Nephron progenitor cell (in vitro differentiated cells): ENCODE measurements at regions not wholly inside any gene's neighbourhood (a gene's known extent, or its start where the extent isn't known, plus 50 kb on each side); places are given as distances from the start of the nearest gene placed in this dataset.

Source experiments
- DNase-seq: peaks from one replicate; pipeline ENCODE4 v3.0.0; 2021
- H3K27ac Mint-ChIP-seq: 2 replicates; pipeline ENCODE4 v1.8.0; 2021; ENCODE audit warnings: mild to moderate bottlenecking, moderate library complexity, mixed read lengths
- H3K27me3 Mint-ChIP-seq: 2 replicates; pipeline ENCODE4 v1.8.0; 2021; ENCODE audit warnings: mild to moderate bottlenecking, low read depth, mixed read lengths; ENCODE audit not compliant: poor library complexity
- H3K36me3 Mint-ChIP-seq: 2 replicates; pipeline ENCODE4 v1.8.0; 2021; ENCODE audit warnings: low read depth, mixed read lengths
- H3K4me1 Mint-ChIP-seq: 2 replicates; pipeline ENCODE4 v1.8.0; 2021; ENCODE audit warnings: mixed read lengths
- H3K4me3 Mint-ChIP-seq: 2 replicates; pipeline ENCODE4 v1.8.0; 2021; ENCODE audit warnings: mild to moderate bottlenecking, moderate library complexity, mixed read lengths
- H3K9me3 Mint-ChIP-seq: 2 replicates; pipeline ENCODE4 v1.8.0; 2021; ENCODE audit warnings: mild to moderate bottlenecking, moderate library complexity, mixed read lengths
- TF ChIP-seq, protein P1 (sequence below): fragments of 200-600 bp; sonication (generic); IDR thresholded peaks from 2 replicates; pipeline ENCODE4 v1.5.0; 2021; ENCODE audit warnings: antibody characterized with exemption

DNA sequence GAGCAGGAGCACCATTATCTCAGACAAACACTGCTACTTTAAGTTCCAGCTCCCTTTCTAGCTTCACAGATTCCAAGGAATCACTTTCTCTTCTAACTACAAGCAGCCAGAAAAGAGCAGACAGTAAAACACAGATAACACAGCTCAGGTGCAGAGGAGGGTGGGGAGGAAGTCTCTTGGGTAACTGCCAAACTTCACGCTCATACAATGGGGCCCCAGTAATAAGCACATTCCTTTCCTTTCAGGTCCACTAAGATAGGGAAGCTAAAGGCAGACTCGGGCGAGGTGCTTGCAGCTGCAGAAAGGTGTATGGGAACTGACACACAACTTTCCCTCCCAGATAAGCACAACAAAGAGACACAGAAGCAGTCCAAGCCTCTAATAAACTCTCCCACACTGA, 69.2 kb upstream of the OR9G4 start:
- Mint-ChIP-seq H3K4me3 (no peak overlapping the region), H3K27me3 (no peaks in the 10 kb centered on the region), H3K27ac (no peak overlapping the region), H3K36me3 (no peaks in the 10 kb centered on the region), H3K4me1 (no peaks in the 10 kb centered on the region), H3K9me3 (no peaks in the 10 kb centered on the region)
- no peak for DNase-seq
- TF ChIP-seq, protein P1, sequence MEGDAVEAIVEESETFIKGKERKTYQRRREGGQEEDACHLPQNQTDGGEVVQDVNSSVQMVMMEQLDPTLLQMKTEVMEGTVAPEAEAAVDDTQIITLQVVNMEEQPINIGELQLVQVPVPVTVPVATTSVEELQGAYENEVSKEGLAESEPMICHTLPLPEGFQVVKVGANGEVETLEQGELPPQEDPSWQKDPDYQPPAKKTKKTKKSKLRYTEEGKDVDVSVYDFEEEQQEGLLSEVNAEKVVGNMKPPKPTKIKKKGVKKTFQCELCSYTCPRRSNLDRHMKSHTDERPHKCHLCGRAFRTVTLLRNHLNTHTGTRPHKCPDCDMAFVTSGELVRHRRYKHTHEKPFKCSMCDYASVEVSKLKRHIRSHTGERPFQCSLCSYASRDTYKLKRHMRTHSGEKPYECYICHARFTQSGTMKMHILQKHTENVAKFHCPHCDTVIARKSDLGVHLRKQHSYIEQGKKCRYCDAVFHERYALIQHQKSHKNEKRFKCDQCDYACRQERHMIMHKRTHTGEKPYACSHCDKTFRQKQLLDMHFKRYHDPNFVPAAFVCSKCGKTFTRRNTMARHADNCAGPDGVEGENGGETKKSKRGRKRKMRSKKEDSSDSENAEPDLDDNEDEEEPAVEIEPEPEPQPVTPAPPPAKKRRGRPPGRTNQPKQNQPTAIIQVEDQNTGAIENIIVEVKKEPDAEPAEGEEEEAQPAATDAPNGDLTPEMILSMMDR: no peak

DNA sequence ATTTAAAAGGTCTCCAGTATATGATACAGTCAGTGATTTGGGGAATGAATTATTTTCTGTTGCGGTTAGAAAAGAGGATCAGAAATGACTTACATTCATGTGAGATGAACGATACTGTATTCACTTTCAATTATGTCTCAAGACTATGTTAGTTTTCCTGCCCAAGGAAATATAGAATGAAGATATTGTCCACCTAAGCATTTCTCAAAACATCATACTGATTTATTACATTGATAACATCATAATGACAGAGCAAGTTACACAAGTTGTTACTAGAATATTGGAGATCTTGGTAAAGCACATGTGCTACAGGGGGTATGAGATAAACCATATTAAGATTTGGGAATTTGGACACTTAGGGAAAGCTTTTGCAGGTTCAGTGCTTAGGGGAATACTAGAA, 67.8 kb upstream of the OR9G4 start:
- no peaks in the 10 kb centered on the region for H3K4me1 Mint-ChIP-seq
- no peak overlapping the region for H3K4me3 Mint-ChIP-seq
- no peaks in the 10 kb centered on the region for H3K9me3 Mint-ChIP-seq
- DNase-seq: no peak
- no peak overlapping the region for H3K27ac Mint-ChIP-seq
- TF ChIP-seq, protein P1: no peak
- no peaks in the 10 kb centered on the region for H3K27me3 Mint-ChIP-seq
- H3K36me3 Mint-ChIP-seq: no peaks in the 10 kb centered on the region

DNA sequence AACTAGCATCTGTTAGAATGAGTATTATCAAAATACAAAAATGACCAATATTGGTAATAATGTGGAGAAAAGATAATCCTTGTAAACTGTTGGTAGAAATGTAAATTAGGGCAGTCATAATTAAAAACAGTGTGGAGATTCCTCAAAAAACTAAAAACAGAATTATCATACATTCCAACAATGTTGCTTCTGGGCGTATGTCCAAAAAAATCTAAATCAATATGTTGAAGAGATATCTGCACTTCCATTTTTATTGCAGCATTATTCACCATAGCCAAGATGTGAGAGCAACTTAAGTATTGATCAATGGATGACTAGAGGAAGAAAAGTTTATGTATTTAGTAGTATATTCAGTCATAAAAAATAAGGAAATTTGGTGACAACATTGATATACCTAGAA, 59.8 kb upstream of the OR9G4 start:
- H3K4me3 Mint-ChIP-seq: no peak overlapping the region
- TF ChIP-seq, protein P1: no peak
- H3K27ac Mint-ChIP-seq: no peak overlapping the region
- no peaks in the 10 kb centered on the region for H3K4me1 Mint-ChIP-seq
- H3K9me3 Mint-ChIP-seq: no peaks in the 10 kb centered on the region
- no peaks in the 10 kb centered on the region for H3K27me3 Mint-ChIP-seq
- no peak for DNase-seq
- no peaks in the 10 kb centered on the region for H3K36me3 Mint-ChIP-seq

DNA sequence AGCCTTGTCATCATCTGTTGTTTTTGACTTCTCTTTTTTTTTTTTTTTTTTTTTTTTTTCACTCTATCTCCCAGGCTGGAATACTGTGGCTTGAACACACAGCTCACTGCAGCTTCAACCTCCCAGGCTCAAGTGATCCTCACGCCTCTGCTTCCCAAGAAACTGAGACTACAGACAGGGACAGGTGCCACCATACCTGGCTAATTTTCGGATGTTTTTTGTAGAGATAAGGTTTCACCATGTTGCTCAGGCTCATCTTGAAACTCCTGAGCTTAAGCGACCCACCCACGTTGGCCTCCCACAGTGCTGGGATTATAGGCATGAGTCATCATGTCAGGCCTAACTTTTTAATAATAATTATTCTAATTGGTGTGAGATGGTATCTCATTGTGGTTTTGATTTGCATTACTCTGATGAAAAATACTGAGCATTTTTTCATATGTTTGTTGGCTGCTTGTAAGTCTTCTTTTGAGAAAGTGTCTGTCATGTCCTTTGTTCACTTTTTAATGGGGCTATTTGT, 51.3 kb upstream of the OR9G4 start:
- TF ChIP-seq, protein P1: no peak
- H3K36me3 Mint-ChIP-seq: no peaks in the 10 kb centered on the region
- no peaks in the 10 kb centered on the region for H3K9me3 Mint-ChIP-seq
- DNase-seq: no peak
- no peaks in the 10 kb centered on the region for H3K4me1 Mint-ChIP-seq
- H3K27me3 Mint-ChIP-seq: no peaks in the 10 kb centered on the region
- no peak overlapping the region for H3K27ac Mint-ChIP-seq
- no peak overlapping the region for H3K4me3 Mint-ChIP-seq
